GM18951 (cell line): ENCODE measurements at regions not wholly inside any gene's neighbourhood (a gene's known extent, or its start where the extent isn't known, plus 50 kb on each side); places are given as distances from the start of the nearest gene placed in this dataset.

Experiments
- POLR2A ChIP-seq: IDR thresholded peaks from 4 replicates; pipeline ENCODE4 v1.6.1; 2011; ENCODE audit warnings: mild to moderate bottlenecking; ENCODE audit not compliant: insufficient read length, insufficient read depth; ENCODE audit errors: extremely low read depth
- in situ Hi-C: fragments of 300-500 bp; cut with MboI; formaldehyde crosslinking; loops from one replicate; pipeline ENCODE4 v1.12.0; 2022; ENCODE audit warnings: low sequenced_read_pairs, mixed read lengths, inconsistent platforms; ENCODE audit not compliant: unreplicated experiment

- in situ Hi-C loops = loop anchor here (25.0 kb wide), 1 partner anchor 142 kb away; no protein-coding TSS in a partner anchor
- TF ChIP-seq POLR2A = no peak
Measured at GRCh38 chrX:40154250-40154852, 56.6 kb upstream of the BCOR start.

- in situ Hi-C loops = loop anchor here (25.0 kb wide), 1 partner anchor 141 kb away; no protein-coding TSS in a partner anchor
Measured at GRCh38 chrX:40153345-40154249, 55.8 kb upstream of the BCOR start.

DNA sequence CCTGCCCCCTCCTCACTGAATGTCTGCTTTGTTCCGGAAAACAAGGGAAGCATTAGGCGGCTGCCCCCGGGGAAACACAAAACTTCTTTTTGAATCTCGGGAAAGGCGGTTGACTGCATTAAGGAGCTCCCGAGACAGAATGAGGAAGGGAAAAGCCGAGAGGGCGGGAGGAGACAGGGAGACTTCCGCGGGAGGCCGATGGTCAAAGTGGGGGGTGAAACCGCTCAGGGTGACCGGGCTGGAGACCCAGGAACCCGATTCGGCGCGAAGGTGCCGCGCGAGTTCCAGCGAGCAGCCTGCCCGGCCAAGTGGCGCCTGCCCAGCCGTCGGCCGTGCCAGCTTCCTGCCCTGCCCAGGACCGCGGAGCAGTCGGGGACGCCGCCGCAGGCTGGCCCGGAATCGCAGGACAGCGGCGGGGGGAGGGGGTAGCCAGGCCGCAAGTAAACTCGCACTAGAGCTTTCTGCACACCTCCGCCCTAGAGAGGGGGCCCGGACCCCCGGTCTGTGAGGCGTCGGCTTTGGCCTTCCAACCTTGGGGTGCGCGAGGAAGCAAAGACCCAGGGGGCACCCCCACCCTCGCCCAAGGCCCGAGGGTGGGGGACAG is 55.1 kb upstream of the BCOR start:
- no peak for TF ChIP-seq POLR2A
- in situ Hi-C loops = loop anchor here (25.0 kb wide), 1 partner anchor 141 kb away; no protein-coding TSS in a partner anchor

More at GRCh38 chrX:40153345-40154249, 55.8 kb upstream of the BCOR start:
- peak; percentile 41 for TF ChIP-seq POLR2A

DNA sequence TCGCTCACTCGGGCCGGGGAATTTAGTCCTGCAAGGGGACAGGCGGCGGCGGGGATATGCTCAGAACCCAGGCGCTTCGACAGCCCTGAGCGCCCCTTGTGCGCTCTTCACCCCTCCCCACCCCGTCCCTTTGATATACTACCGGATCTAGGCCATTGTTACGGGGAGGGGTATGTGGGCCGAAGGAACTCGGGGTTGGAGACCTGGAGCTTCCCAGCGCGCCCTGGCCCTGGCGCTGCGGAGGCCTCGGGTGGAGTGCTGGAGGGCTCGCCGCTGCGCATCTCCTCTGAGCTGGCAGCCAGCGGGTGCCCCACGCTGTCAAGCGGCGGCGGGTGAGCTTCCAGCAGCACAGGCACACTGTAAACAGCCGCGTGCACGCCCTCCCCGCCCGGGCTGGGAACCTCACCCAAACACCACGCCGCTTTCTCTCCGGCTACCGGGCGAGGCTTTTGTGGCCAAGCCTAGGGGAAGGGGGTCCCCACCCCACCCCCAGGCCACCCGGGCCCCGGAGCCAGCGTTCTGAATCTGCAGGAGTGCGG is 54.5 kb upstream of the BCOR start:
- no peak for TF ChIP-seq POLR2A
- in situ Hi-C loops = loop anchor here (25.0 kb wide), 1 partner anchor 140 kb away; no protein-coding TSS in a partner anchor

GRCh38 chrX:40151211-40152172 is 53.7 kb upstream of the BCOR start:
- in situ Hi-C loops = loop anchor here (25.0 kb wide), 1 partner anchor 139 kb away; no protein-coding TSS in a partner anchor
- TF ChIP-seq POLR2A = no peak

GRCh38 chrX:40150503-40150902 is 52.7 kb upstream of the BCOR start:
- no peak for TF ChIP-seq POLR2A
- in situ Hi-C loops = loop anchor here (25.0 kb wide), 1 partner anchor 138 kb away; no protein-coding TSS in a partner anchor

DNA sequence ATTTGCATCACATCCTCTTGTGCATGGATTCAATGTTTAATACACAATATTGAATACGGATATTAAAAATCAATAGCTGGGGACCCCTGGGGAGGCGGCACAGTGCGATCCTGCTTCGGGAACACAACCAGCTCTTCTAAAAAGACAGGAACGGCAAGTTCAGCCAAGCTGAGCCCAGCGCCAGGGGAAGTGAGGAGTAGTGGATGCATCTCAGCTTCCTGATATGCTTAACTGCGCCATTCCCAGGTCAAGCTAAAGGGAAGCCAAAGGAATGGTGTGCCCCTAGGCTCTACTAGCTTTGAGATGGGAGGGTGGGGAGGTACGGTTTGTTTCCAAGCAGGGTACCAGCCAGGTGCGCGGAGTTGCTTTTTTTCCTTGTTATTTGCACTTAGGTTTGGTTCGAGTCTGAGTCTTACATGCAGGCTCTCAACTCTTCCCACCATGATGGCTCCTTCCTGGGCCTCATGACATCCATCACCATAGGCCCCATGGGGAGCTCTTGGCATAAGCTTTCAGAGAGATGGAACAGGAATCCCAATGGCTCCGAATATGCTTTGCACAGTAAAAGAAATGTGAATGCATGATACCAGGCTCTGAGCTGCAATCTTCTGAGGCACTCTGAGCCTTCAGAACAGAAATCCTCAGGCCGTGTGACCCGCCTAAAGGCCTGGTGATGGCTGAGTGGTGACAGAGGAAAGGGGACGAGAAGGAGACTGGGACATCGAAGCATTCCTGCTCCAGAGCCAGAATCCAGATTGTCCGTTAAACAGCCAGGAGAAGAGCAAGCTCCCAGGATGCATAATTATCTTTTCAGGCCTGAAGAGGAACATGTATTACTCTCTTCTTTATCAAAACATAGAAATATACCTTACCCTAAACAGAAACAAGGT is 51.8 kb upstream of the BCOR start:
- in situ Hi-C loops = loop anchor here (25.0 kb wide), 1 partner anchor 137 kb away; no protein-coding TSS in a partner anchor
- no peak for TF ChIP-seq POLR2A

DNA sequence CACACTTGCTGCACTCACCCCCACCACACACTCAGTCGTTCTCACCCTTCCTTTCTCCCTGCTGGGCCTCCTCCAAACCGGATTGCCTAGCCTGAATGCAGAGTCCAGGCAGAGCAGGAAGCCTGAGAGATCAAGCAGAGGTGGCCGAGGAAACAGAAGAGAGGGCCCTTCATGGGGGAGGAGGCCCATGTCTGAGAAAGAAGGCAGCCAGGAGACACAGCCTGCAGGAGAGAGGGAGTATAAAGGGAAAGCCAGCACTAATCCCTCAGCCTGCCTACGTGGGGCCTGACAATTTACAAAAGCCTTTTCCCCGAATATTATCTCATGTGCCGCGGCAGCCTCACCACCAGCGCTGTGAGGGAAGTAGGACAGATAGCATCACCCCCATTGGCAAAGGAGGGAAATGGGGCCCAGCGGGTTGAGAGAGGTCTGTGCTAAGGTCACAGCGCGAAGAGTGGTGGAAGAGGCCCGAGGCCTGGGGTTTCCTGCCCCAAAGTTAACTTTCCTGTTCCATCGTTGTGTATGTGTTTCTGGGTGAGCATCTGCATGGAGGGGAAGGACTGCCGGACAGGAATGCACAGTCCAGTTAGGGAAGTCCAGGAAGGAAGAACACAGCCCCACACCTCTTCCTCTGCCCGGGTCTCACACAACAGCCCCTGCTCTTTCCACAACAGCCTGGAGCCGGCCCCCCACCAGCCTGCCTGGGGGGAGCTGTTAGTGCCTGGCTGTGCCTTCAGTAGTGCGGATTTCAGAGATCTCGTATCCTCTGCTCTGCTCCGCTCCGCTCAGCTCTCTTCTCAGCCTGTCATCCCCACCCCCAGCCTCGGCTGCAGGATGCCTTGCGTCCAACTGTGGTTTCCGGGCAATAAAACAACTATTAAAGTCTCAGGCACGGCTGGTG is 50.9 kb upstream of the BCOR start:
- in situ Hi-C loops = no loop called here
- no peak for TF ChIP-seq POLR2A

- in situ Hi-C loops = no loop called here
- no peak for TF ChIP-seq POLR2A
Measured at GRCh38 chrX:40147971-40148370, 50.2 kb upstream of the BCOR start.
